K562 (cell line): ENCODE measurements at regions not wholly inside any gene's neighbourhood (a gene's known extent, or its start where the extent isn't known, plus 50 kb on each side); places are given as distances from the start of the nearest gene placed in this dataset.

Source experiments
- CHD1 ChIP-seq: fragments of 200-600 bp; sonication (generic); IDR thresholded peaks from one replicate; pipeline ENCODE4 v1.6.1; 2012; ENCODE audit warnings: mild to moderate bottlenecking, moderate library complexity, low read length, inconsistent platforms
- CTCF ChIP-seq, 3 experiments: IDR thresholded peaks in 2 of 3; conservative IDR thresholded peaks in 1 of 3; 2 replicates each; pipeline ENCODE4 v1.5.1; 2011 to 2012; ENCODE audit warnings: low read length in 3 of 3, mild to moderate bottlenecking in 3 of 3, control low read depth in 2 of 3, improper control_type of control experiment in 1 of 3, inconsistent platforms in 1 of 3, low read depth in 1 of 3, mixed read lengths in 1 of 3, moderate library complexity in 1 of 3; ENCODE audit not compliant: insufficient read depth in 2 of 3
- ESRRB ChIP-seq: fragments of 250-450 bp; sonication (Bioruptor Pico); IDR thresholded peaks from 2 replicates; pipeline ENCODE4 v1.5.0; 2020; ENCODE audit warnings: mild to moderate bottlenecking, moderate library complexity, borderline replicate concordance
- HMG20A ChIP-seq: fragments of 450-650 bp; formaldehyde crosslinking; conservative IDR thresholded peaks from 2 replicates; pipeline ENCODE4 v1.4.0; 2020; ENCODE audit warnings: mild to moderate bottlenecking, mixed read lengths
- IRF1 ChIP-seq: sonication (generic); formaldehyde crosslinking; IDR thresholded peaks from 2 replicates; pipeline ENCODE4 v1.8.0; 2022; ENCODE audit warnings: missing genetic modification reagents, mild to moderate bottlenecking, borderline replicate concordance
- JUND ChIP-seq, 2 experiments: IDR thresholded peaks; 2 replicates in 1 of 2; 3 replicates in 1 of 2; pipeline ENCODE4 v1.6.1; 2011; ENCODE audit warnings: borderline replicate concordance in 2 of 2, low read depth in 2 of 2, low read length in 2 of 2, improper control_type of control experiment in 1 of 2, missing biosample characterization in 1 of 2, missing genetic modification characterization in 1 of 2, missing genetic modification reagents in 1 of 2
- NCOA6 ChIP-seq: fragments of 450-650 bp; IDR thresholded peaks from 2 replicates; pipeline ENCODE4 v1.6.1; 2017; ENCODE audit warnings: mild to moderate bottlenecking
- POLR2AphosphoS5 ChIP-seq: IDR thresholded peaks from 2 replicates; pipeline ENCODE4 v1.6.1; 2011; ENCODE audit warnings: mild to moderate bottlenecking, low read depth, low read length, moderate library complexity; ENCODE audit not compliant: control insufficient read depth, insufficient read depth
- RFX5 ChIP-seq: IDR thresholded peaks from 2 replicates; pipeline ENCODE4 v1.6.1; 2011; ENCODE audit warnings: low read depth, mild to moderate bottlenecking, improper control_type of control experiment, low read length
- TAF1 ChIP-seq: IDR thresholded peaks from 2 replicates; pipeline ENCODE4 v1.6.1; 2011; ENCODE audit warnings: mild to moderate bottlenecking, low read length, moderate library complexity; ENCODE audit not compliant: insufficient read depth, control insufficient read depth, severe bottlenecking; ENCODE audit errors: extremely low read depth
- ZNF512 ChIP-seq: IDR thresholded peaks from 2 replicates; pipeline ENCODE4 v1.6.1; 2016; ENCODE audit warnings: missing genetic modification characterization, missing compliant biosample characterization
- ZNF655 ChIP-seq: fragments of 250-450 bp; sonication (Bioruptor Pico); IDR thresholded peaks from 2 replicates; pipeline ENCODE4 v1.5.0; 2021
- TF ChIP-seq, protein P1 (sequence below): fragments of 250-450 bp; sonication (Bioruptor Pico); IDR thresholded peaks from 2 replicates; pipeline ENCODE4 v1.5.0; 2021

DNA sequence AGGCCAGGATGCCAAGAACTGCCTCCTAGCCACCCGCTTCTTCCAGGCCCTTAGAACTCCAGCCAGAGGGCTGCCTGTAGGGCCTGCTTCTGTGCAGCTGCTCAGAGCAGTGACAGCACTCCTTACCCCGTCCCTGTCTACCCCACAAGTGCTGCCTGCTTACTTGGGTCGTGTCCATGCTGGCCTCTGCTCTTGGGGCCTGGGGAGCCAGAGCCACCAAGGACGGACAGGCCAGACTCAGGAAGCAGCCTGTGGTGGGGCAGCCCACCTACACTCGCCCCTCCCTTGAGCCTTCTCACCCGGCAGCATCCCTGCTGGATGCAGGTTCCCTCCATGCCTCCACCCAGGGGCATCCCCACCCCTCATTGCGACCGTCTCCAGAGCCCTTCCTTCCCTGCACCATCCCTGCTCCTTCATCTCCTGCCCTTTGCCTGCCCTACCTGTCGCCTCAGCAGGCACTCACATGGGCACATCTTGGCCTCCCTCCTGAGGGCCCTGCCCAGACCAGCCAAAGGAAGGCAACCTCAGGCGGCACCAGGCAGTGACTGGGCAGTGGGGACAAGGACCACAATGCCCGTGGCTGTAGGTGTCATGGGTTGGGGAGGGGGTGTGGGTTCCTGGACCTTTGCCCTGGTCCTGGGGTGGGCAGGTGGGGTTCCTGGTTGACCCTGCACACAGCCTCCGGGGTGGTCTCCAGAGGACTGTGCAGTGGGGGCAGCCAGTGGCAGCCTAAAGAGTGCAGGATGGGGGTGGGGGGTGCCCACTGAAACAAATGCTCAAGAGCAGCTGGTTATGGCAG is 78.0 kb upstream of the TNS3 start:
- no peak for TF ChIP-seq CTCF (IDR thresholded peaks at IDR 0.05 in 2 of 3, conservative IDR thresholded peaks at IDR 0.05 in 1 of 3; ENCODE audit: insufficient read depth in 2 of 3, low read depth in 1 of 3, low read length in 3 of 3)
- no peak for TF ChIP-seq TAF1
- TF ChIP-seq HMG20A (CRISPR knock-in tag), result no peak
- TF ChIP-seq IRF1 (CRISPR knock-in tag), result no peak
- TF ChIP-seq NCOA6, result no peak
- TF ChIP-seq CHD1, result no peak
- TF ChIP-seq RFX5, result no peak
- no peak for TF ChIP-seq POLR2AphosphoS5
- TF ChIP-seq ESRRB (CRISPR knock-in tag), result no peak
- no peak for TF ChIP-seq JUND (IDR thresholded peaks at IDR 0.05; ENCODE audit: borderline replicate concordance, low read depth, low read length)
- no peak for TF ChIP-seq JUND (tag; IDR thresholded peaks at IDR 0.05; ENCODE audit: borderline replicate concordance, low read depth, low read length)
- TF ChIP-seq ZNF655 (CRISPR knock-in tag), result no peak
- no peak for TF ChIP-seq ZNF512
- TF ChIP-seq, protein P1, sequence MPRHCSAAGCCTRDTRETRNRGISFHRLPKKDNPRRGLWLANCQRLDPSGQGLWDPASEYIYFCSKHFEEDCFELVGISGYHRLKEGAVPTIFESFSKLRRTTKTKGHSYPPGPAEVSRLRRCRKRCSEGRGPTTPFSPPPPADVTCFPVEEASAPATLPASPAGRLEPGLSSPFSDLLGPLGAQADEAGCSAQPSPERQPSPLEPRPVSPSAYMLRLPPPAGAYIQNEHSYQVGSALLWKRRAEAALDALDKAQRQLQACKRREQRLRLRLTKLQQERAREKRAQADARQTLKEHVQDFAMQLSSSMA (CRISPR knock-in tag), result no peak
